ENCODE measurements at regions not wholly inside any gene's neighbourhood (a gene's known extent, or its start where the extent isn't known, plus 50 kb on each side); places are given as distances from the start of the nearest gene placed in this dataset.

DNA sequence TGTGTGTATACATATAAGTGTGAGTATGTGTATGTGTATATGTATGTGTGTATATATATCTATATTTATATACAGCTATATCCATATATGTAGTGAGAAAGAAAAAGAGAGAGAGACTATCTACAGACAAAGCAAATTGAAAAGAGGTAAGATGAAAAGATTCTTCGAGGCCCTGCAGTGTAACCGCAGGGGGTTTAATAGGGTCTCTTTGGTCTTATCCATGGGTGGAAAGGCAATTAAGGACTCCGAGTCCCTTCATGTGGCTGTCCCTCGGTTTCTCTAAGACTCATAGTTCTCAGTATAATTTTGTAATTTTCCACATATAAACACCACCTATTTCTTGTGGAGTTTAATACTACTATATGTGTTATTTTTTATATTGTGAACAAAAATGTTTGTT lies 50.6 kb upstream of the JAZF1 start:
- DNase-seq (ENCODE audit: low read depth in 2 of 2), result no peak

DNA sequence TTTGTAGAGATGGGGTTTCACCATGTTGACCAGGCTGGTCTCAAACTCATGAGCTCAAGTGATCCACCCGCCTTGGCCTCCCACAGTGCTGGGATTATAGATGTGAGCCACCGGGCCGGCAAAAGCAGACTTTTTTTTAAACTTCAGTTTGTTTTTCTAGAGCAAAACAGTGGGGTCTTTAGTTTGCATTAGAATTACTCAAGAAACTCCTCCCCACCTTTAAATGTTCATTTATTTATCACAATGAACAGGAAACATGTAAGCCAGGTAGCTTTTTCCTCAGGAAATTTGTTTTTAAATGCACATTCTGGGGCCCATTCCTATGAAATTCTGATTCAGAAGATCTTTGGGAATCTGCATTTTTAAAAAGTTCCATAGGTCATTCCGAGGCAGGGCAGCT lies 56.0 kb upstream of the JAZF1 start:
- no peak for DNase-seq (ENCODE audit: low read depth in 2 of 2)

DNA sequence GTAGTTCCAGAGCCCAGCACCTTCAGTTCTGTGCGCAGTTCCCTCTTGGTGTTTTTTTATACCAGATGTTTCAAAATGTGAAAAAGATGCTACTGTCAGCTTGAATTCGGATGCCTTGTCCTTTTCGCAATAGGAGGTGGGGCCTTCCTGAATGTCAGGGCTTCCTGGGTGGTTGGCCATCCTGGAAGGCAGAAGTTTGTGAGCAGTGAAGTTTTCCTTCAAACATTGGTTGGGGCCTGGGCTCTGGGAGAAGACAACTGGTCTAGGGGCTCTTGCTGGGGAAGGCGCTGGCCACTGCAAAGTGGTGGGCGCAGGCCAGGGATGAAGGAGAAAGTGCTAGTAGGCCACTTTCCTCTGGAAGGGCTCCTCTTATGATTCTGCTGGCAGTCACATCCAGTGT lies 56.8 kb upstream of the JAZF1 start:
- no peak for DNase-seq (ENCODE audit: low read depth in 2 of 2)

DNA sequence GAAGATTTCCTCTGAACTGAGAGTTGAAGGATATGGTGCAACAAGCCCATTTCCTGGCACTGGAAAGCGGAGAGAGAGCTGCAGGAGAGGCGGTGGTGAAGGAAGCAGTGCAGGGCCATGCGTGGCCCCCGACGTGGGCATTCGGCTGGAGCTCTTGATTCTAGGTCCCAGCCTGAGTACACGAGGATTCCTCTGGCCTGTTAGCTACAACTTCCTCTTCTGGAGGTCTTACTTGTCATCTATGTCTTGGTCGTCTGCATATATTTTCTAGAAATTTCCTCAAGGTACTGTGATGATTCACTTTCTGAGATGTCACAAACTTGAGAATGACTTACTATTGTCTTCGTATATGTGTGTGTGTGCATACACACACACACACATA lies 59.2 kb upstream of the JAZF1 start:
- DNase-seq (ENCODE audit: low read depth in 2 of 2), result no peak

DNA sequence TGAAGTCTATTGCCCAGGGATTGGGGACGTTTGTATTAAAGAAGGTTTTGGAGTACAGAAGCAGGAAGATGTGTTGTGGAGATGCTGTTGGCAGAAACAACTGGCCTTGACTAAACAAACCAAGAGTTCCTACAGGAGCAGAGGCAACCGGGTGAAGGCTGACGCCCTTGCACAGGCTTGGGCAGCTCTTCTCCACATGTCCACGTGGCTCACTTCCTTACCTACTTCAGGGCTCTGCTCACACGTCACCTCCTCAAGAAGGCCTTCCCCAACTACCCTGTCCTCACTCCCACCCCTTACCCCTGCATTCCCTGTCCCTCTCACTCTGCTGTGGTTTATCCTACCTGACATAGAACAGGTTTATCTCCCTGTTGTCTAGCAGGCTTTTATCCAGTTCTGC lies 59.9 kb upstream of the JAZF1 start:
- no peak for DNase-seq (ENCODE audit: low read depth in 2 of 2)

DNA sequence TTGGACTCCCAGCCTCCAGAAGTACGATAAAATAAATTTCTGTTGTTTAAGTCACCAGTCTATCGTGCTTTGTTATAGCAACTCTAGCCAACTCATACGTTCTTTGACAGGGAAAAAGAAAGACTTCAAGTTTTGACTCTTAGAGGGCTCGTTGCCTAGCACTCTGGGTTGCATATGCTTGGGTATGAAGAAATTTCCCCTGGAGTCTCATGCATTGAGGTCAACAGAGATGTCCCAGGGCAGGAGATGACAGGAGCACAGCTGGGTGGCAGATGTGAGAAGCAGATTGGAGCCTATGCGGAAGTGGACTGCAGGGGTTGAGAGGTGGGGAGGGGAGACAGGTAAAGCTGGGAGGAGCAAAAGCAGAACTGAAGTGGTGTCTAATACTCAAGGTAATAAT lies 63.3 kb upstream of the JAZF1 start:
- DNase-seq (ENCODE audit: low read depth in 2 of 2), result no peak

DNA sequence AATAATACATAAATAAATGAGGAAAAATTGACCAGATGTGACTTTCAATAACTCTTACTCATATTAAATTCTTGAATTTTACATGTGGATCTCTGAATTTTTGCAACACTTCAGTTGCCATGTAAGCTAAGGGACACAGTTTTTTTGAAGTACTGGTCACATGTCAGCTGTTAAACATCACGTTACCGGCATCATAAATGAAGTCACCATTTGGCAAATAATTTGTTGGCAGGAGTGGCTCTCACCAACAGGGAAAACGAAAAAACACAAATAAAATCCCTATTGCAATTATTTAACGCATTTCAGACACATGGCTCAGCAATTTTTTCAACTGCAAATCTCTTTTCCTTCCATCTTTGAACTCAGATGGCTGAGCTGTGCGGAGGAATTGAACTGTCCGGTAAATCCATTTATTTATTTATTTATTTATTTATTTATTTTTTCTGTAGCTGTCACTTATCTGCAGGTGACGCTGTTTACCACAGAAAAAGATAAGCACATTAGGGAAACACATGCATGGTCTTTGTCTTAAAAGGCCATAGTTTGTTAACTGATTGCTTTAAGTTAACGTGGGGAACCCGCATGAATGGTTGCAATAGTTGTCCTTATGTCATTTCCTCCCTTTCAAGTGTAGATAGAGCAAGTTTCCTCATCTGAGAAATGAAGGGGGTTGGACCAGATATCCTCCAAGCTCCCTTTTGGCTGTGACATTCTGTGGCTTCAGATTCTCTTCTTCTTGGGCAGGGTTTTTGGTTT lies 64.7 kb upstream of the JAZF1 start:
- DNase-seq (ENCODE audit: low read depth in 2 of 2), result no peak

DNA sequence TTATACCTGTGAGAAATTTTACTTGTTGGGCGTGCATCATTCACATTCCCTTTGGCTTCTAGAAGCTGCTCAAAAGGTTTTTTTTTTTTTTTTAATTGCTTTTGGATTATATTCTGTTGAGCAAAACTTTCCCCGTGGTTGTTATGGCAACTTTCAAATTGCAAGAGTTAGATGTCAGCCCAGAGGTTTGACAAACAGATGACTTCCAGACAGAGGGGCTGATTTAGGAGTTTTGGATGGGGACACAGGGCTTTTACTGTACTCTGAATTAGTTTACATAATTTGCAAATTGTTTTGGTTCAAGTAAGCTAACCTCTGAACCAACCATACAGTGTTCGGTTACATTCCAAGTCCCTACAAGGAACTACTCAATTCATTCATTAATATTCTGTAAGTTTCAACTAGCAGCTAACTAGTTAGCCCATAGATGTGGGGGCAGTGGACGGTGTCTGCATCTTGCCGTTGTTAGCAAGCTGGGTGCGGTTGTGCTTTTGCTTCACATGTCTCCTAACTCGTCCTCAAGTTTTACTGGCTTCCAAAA lies 66.4 kb upstream of the JAZF1 start:
- no peak for DNase-seq (ENCODE audit: low read depth in 2 of 2)

DNA sequence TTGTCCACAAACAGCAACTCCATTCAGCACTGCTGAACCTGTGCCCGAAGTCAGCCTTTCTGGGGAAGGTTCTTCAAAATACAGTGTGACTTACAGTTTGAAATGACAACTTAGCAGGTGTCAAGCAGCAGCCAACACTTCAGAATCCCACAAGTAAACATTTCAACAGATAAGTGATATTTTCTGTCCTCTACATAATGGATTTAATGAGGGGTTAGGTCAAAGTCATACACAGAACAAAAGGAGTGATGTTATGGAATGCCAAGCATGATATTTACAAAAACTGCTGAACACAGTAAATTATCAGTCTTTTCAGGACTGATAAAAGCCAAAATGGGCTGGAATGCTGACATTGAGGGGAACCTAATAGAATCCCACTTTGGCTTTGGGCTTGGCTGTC lies 77.6 kb upstream of the JAZF1 start:
- no peak for DNase-seq (ENCODE audit: low read depth in 2 of 2)

DNA sequence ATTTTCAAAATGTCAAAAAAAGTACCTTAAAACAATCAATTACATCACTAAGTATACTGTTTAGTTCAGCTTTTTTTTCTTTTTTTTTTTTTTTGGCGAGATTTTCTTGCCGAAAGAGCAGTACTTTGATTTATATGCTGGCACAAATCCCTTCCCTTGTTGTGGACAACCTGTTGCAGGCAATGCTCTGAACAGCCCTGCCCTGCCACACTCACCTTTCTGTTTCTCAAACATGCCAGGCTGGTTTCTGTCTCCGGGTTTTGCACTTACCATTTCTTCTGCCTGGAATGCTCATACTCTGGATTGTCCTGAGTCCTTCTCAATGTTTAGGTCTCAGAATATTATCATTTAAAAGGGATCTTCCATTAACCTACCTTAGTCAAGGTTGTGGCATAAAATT lies 80.4 kb upstream of the JAZF1 start:
- DNase-seq (ENCODE audit: low read depth in 2 of 2), result no peak

DNA sequence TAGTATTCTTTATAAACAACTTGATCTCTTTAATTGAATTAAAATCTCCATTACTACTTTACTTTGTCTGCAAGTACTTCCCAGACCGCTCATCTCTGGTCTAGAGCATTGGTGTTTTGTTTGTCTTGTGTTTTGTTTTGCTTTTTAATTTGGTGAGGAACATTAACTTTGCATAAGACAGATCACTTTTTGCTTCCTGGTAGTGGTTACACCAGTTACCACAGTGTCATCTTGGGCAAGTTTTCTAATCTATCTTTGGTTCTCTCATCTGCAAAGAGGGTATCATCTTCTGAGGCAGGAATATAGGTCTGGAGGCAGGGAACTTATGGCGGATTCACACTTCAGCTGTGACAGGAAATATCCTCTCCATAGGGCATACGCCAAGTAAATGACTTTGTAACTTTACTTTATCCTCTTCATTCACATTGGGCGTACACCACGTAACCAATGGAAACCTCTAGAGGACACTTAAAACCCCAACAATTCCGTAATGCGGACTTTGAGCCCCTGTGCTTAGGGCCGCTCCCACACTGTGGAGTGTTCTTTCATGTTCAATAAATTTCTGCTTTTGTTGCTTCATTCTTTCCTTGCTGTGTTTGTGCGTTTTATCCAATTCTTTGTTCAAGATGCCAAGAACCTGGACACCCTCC lies 83.2 kb upstream of the JAZF1 start:
- DNase-seq (ENCODE audit: low read depth in 2 of 2), result no peak

DNA sequence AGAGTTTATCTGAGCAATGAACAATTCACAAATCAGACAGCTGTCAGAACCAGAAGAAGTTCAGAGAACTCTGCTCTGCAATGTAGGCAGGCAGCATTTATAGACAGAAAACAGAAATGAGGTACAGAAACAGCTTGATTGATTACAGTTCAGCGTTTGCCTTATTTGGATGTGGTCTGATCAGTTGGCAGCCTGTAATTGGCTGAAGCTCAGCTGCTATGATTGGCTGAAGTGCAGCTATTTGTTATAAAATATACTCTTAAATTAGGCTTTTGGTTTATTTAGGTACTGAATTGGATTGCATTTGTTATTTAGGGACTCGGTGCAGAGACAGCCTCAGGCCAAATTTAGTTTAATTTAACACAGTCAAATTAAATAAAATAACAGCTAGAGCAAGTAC lies 85.8 kb upstream of the JAZF1 start:
- no peak for DNase-seq (ENCODE audit: low read depth in 2 of 2)

DNA sequence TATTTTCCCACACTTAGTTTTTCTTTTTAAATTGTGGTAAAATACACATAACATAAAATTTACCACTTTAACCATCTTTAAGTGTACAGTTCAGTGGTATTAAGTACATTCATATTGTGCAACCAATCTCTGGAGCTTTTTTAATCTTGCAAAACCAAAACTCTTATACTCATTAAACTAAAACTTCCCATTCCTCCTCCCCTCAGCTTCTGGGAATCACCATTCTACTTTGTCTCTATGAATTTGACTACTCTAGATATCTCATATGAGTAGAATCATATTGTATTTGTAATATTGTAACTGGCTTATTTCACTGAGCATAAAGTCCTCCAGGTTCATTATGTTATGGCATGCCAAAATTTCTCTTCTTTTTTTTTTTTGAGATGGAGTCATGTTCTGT lies 86.4 kb upstream of the JAZF1 start:
- DNase-seq (ENCODE audit: low read depth in 2 of 2), result no peak

DNA sequence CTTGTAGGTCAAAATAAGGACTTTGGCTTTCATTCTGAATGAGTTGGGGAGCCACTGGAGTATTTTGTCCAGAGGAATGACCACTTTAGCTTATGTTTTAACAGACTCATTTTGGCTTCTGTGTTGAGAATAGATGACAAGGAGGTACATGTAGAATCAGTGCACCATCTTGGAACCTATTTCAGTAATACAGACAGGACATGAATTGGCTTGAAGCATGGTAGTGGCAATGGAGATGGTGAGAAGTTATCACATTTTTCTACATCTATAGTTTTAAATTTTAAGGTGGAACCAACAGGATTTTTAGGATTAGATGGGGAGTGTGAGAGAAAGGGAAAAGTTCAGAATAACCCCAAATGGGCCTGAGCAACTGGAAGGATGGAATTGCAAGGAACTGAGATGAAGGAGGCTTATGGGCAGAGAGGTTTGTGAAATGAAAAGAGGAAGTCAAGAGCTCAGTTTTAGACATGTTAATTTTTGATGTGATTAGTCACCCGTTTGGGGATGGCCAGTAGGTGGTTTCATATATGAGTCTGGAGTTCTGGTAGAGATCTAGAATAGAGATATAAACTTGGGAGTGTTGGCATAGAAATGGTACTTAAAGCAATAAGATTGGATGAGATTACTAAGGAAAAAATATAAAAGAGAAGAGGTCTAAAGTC lies 89.2 kb upstream of the JAZF1 start:
- no peak for DNase-seq (ENCODE audit: low read depth in 2 of 2)

DNA sequence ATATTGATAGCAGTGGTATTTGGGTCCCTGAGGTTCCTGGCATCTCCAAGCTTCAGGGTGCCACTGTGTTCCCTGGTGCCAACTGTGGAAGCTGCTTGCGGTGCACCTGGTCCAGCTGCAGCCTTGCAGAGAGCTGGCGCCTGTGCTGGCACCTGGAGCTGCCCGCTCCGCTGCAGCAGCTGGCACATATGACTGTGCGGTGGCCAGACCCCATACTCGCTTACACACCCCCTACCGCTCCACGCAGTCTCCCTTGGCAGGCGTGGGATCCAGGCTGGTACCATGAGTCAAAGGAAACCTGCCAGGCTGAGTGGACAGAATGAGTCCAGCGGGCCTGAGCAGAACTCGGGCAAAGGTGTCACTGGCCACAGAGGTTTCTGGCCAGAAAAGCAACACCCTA lies 89.9 kb upstream of the JAZF1 start:
- no peak for DNase-seq (ENCODE audit: low read depth in 2 of 2)

DNA sequence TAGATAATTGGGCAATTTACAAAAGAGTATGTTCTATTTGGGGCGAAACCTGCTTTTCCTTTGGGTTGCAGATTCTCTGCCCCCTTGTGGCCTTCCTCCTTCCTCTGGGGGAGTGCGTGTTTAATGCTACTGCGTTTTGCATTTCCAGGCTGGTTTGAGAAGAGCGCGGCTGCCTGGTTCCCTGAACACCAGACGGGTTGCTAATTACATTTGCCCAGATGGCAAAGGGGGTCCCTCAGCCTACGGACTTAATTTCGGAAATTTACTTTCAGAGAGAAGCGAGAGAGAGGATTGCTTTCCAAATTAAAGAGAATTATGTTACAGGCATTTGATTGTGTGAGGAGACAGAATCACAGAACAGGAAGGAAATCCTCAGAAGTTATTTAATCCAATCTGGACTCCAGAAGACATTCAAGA lies 91.9 kb upstream of the JAZF1 start:
- DNase-seq (ENCODE audit: low read depth in 2 of 2), result peak in 1 of 2 donors; percentile 24

DNA sequence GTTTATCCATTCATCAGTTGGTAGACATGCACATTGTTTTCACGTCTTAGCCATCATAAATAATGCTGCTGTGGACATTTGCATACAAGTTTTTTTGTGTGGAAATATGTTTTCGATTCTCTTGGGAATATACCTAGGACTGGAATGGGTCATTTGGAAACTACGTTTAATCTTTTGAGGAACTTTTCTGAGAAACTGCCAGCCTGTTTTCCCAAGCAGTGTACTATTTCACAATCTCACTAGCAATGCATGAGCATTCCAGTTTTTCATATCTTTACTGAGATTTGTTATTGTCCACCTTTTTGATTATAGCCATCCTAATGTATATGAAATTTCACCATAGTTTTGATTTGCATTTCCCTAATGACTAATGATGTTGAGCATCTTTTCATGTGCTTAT lies 95.7 kb upstream of the JAZF1 start:
- no peak for DNase-seq (ENCODE audit: low read depth in 2 of 2)

DNA sequence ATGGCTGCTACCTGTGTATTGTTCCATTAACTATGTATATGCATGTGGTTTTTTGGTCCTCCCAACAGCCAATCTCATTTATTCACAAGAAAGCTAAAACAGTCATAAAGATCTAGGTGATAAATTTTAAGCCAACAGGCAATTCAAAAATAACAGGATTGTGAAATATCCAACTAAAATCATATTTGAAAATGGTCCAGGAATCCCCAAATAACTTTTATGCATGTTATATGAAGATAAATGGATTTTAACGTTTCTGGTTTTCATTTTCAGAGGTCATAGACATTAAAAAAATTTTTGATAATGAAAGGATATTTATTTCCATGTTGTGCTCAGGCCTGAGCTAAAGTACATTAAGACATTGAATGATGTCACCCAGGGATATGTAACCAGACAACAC lies 96.8 kb upstream of the JAZF1 start:
- no peak for DNase-seq (ENCODE audit: low read depth in 2 of 2)

DNA sequence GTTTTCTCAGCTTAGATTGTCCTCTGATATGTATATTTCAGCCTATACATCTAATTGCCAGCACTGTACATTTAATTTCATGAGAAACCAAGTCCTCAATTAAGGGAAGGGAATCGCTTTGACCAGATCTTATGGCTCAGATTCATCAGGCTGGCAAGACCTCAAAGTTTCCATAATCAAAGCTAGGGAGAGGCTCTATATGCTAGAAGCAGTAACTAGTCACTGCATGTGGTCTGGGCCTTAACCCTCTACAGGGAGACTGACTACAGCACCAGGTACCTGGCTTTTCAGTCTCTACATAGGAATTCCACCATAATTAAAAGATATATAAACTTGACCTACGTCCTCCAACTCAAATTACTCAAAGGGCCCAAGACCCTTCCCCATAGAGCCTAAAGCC lies 97.4 kb upstream of the JAZF1 start:
- no peak for DNase-seq (ENCODE audit: low read depth in 2 of 2)

DNA sequence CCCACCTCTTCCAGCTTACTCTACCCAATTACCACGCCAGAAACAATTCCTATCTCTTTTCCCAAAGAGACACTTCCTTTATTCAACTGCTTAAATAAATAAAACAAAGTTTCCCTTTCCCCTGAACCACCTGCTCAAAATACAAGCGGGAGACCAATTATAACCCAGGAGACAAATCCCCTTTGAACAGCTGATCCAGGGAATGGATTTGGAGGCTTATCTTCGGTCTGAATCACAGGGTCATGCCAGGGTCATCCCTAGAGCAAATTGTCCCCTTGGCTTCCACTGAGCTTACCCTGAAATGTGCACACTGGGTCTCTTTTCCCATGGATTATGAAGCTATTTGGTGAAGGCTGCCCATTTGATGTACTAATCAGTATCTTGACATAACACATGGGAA lies 99.9 kb upstream of the JAZF1 start:
- DNase-seq (ENCODE audit: low read depth in 2 of 2), result no peak

DNA sequence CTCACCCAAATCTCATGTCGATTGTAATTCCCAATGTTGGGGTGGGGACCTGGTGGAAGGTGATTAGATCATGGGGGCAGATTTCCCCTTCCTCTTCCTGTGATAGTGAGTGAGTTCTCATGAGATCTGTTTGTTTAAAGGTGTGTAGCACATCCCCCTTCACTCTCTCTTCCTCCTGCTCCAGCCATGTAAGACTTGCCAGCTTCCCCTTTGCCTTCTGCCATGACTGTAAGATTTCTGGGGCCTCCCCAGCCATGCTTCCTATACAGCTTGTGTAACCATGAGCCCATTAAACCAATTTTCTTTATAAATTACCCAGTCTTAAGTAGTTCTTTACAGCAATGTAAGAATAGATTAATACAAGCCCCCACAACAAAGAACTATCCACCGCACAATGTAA lies 109.9 kb upstream of the JAZF1 start:
- DNase-seq (ENCODE audit: low read depth in 2 of 2), result no peak

DNA sequence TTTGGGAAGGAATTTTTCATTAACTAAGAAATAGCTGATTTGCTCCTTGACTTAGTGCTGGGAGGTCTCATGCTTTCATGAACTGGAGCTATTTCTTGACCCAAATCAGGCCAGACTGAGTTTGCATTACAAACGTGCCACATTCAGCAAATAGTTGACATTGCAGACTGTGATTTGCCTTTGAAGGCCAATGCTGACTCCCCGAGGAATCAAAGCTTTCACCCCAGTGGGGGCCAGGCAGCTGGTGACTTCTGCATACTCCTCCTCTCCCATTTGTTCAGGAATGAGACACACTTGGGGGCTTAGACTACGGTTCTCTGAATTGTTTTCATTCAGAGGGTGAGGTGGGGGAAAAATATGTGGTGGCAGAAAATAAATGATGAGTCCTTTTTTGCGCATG lies 111.0 kb upstream of the JAZF1 start:
- DNase-seq (ENCODE audit: low read depth in 2 of 2), result no peak
